Smooth muscle cell (in vitro differentiated cells): ENCODE measurements at regions not wholly inside any gene's neighbourhood (a gene's known extent, or its start where the extent isn't known, plus 50 kb on each side); places are given as distances from the start of the nearest gene placed in this dataset.

ENCODE experiments used
- DNase-seq: peaks from one replicate; lab custom pipeline; 2025; ENCODE audit not compliant: unreplicated experiment; lab: John Stamatoyannopoulos, UW
- H2AFZ ChIP-seq: fragments of 200-600 bp; sonication (generic); 2 replicates; pipeline ENCODE4 v1.6.0; 2016; ENCODE audit warnings: antibody characterized with exemption, low read depth, mild to moderate bottlenecking
- H3F3A ChIP-seq: fragments of 200-600 bp; sonication (generic); 2 replicates; pipeline ENCODE4 v1.6.0; 2017; ENCODE audit warnings: antibody characterized with exemption, low read depth
- H3K27ac ChIP-seq: fragments of 200-600 bp; sonication (generic); 2 replicates; pipeline ENCODE4 v1.5.1; 2016; ENCODE audit warnings: low read depth, mild to moderate bottlenecking
- H3K27me3 ChIP-seq: fragments of 200-600 bp; sonication (generic); 2 replicates; pipeline ENCODE4 v1.6.1; 2016; ENCODE audit warnings: low read depth, mild to moderate bottlenecking
- H3K36me3 ChIP-seq: fragments of 200-600 bp; sonication (generic); 2 replicates; pipeline ENCODE4 v1.5.1; 2016; ENCODE audit warnings: low read depth
- H3K4me1 ChIP-seq: fragments of 200-600 bp; sonication (generic); 2 replicates; pipeline ENCODE4 v1.5.1; 2016; ENCODE audit warnings: low read depth
- H3K4me2 ChIP-seq: fragments of 200-600 bp; sonication (generic); 2 replicates; pipeline ENCODE4 v1.6.0; 2016; ENCODE audit warnings: mild to moderate bottlenecking
- H3K4me3 ChIP-seq: fragments of 200-600 bp; sonication (generic); 2 replicates; pipeline ENCODE4 v1.5.1; 2016; ENCODE audit warnings: mild to moderate bottlenecking
- H3K79me2 ChIP-seq: fragments of 200-600 bp; sonication (generic); 2 replicates; pipeline ENCODE4 v1.6.0; 2016; ENCODE audit warnings: low read depth, mild to moderate bottlenecking
- H3K9ac ChIP-seq: fragments of 200-600 bp; sonication (generic); 2 replicates; pipeline ENCODE4 v1.6.0; 2016; ENCODE audit warnings: low read depth
- H3K9me3 ChIP-seq: fragments of 200-600 bp; sonication (generic); replicated peaks from 2 replicates; pipeline ENCODE4 v1.5.1; 2016; ENCODE audit warnings: low read depth
- H4K20me1 ChIP-seq: fragments of 200-600 bp; sonication (generic); 2 replicates; pipeline ENCODE4 v1.6.0; 2016; ENCODE audit warnings: low read depth
- WGBS: methylation state at CpG from one replicate; pipeline ENCODE4 v1.1.7; 2016; ENCODE audit warnings: low lambda C conversion rate; 5-methylcytosine and 5-hydroxymethylcytosine counted together
- TF ChIP-seq, protein P1 (sequence below): fragments of 200-600 bp; sonication (generic); IDR thresholded peaks from 2 replicates; pipeline ENCODE4 v1.5.1; 2017; ENCODE audit warnings: borderline replicate concordance, mild to moderate bottlenecking, antibody characterized with exemption; ENCODE audit not compliant: insufficient read depth, poor library complexity, severe bottlenecking

DNA sequence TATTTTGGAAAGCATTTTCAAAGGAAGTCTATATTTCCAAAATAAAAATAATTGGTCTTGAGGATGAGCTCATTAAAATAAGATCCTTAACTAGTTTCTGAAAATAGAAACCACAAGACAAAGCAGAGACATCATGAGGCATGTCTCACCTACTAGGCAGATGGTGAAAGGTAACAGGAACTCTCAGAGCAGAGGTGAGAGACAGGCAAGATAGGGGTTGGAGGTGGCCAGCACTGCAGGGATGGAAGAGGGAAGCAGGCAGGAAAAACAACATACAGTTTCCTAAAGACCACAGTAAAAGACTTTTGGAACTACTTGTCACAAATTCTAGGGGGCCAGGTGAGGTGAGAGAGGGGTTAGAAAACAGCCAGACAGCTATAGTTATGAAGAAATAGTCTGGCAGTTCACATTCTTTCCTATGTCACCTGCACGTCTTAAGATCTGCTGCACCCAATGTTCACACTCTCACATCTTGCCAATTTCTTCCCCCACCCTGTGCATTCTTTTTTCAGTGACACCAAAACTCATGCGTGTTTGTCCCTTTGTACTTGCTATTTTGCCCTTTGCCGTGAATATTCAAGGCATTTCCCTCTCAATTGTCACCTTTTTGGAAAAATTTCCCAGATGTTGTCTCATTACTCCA, 341.7 kb upstream of the KITLG start:
- Histone ChIP-seq H3K4me1 (peaks cover 6% of the 10 kb centered on the region), H3K4me2 (no peak overlapping the region), H3K4me3 (no peak overlapping the region), H3F3A (no peaks in the 10 kb centered on the region), H4K20me1 (no peaks in the 10 kb centered on the region), H3K9ac (no peak overlapping the region), H3K79me2 (no peaks in the 10 kb centered on the region), H3K27me3 (peaks cover 49% of the 10 kb centered on the region), H3K9me3 (no peaks in the 10 kb centered on the region), H3K27ac (no peak overlapping the region), H2AFZ (no peak overlapping the region), H3K36me3 (no peaks in the 10 kb centered on the region)
- TF ChIP-seq, protein P1, sequence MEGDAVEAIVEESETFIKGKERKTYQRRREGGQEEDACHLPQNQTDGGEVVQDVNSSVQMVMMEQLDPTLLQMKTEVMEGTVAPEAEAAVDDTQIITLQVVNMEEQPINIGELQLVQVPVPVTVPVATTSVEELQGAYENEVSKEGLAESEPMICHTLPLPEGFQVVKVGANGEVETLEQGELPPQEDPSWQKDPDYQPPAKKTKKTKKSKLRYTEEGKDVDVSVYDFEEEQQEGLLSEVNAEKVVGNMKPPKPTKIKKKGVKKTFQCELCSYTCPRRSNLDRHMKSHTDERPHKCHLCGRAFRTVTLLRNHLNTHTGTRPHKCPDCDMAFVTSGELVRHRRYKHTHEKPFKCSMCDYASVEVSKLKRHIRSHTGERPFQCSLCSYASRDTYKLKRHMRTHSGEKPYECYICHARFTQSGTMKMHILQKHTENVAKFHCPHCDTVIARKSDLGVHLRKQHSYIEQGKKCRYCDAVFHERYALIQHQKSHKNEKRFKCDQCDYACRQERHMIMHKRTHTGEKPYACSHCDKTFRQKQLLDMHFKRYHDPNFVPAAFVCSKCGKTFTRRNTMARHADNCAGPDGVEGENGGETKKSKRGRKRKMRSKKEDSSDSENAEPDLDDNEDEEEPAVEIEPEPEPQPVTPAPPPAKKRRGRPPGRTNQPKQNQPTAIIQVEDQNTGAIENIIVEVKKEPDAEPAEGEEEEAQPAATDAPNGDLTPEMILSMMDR = no peak
- no peak for DNase-seq
- 68% methylated on average over 3 of the region's 3 CpGs for WGBS

DNA sequence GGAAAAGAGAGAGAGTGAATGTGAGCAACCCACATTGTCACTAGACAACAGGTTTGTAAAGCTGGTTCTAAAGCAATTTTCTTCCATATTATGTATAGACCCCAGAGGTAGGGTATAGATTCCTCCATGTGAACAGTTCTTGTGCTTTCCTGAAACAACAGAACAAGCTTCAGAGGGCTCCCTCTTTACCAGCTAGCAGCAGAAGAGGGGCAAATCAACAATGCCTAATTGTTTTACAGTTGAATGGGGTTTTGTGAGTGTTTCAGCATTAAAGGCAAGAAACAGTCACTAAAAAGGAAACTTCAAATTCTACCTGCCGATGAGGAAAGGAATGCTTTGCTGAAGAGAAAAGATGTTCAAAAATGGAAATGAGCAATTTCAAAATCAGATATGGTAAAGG, 341.2 kb upstream of the KITLG start:
- Histone ChIP-seq H3K27me3 (peaks cover 49% of the 10 kb centered on the region), H3K4me2 (no peak overlapping the region), H2AFZ (no peak overlapping the region), H3F3A (no peaks in the 10 kb centered on the region), H3K36me3 (no peaks in the 10 kb centered on the region), H3K4me1 (peaks cover 6% of the 10 kb centered on the region), H3K27ac (no peak overlapping the region), H3K79me2 (no peaks in the 10 kb centered on the region), H3K9me3 (no peaks in the 10 kb centered on the region), H3K9ac (no peak overlapping the region), H4K20me1 (no peaks in the 10 kb centered on the region), H3K4me3 (no peak overlapping the region)
- DNase-seq = no peak
- TF ChIP-seq, protein P1 = no peak
- WGBS = 68% methylated on average over 1 of the region's 1 CpG

DNA sequence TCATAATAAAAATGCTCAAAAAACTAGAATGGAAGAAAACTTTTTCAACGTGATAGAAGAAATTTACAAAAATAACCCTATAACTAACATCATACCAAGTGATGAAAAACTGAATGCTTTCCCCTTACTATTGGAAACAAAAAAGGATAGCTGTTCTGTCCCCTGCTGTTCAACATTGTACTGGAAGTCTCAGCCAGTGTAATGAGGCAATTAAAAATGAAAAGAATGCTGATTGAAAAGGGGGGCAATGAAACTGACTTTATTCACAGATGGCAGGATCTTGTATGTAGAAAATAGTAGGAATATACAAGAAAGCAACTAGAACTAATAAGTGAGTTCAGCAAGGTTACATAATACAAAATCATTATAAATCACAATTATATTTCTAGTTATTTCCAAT, 337.9 kb upstream of the KITLG start:
- Histone ChIP-seq H3F3A (no peaks in the 10 kb centered on the region), H3K4me3 (no peak overlapping the region), H3K4me1 (peaks cover 6% of the 10 kb centered on the region), H3K79me2 (no peaks in the 10 kb centered on the region), H3K9ac (no peak overlapping the region), H2AFZ (no peak overlapping the region), H3K4me2 (no peak overlapping the region), H3K27me3 (peaks cover 30% of the 10 kb centered on the region), H3K36me3 (no peaks in the 10 kb centered on the region), H3K9me3 (no peaks in the 10 kb centered on the region), H4K20me1 (no peaks in the 10 kb centered on the region), H3K27ac (no peak overlapping the region)
- DNase-seq = no peak
- WGBS = 59% methylated on average over 1 of the region's 1 CpG
- TF ChIP-seq, protein P1 = no peak

DNA sequence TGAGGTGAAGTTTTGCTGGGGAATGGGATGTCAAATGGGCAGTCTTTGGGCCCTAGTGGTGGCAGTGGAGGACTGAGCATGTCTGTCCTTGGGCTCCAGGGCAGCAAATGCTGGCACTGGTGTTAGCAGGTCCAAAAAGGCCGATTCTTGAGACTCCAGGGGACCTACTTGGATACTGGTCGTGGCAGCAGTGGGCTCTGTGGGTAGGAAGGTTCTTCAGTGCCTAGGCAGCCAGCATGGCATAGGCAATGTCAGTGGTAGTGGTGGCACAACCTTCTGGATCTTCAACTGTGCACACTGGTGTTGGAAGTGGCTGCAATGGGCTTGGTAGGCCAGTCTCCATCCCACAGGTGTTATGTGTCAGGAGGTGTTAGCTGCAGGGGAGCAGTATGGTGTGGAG, 334.7 kb upstream of the KITLG start:
- H3K4me3 ChIP-seq = no peak overlapping the region
- H4K20me1 ChIP-seq = no peaks in the 10 kb centered on the region
- H3K79me2 ChIP-seq = no peaks in the 10 kb centered on the region
- H3K9me3 ChIP-seq = no peaks in the 10 kb centered on the region
- no peaks in the 10 kb centered on the region for H3K36me3 ChIP-seq
- peaks cover 3% of the 10 kb centered on the region for H3K4me1 ChIP-seq
- H2AFZ ChIP-seq = no peak overlapping the region
- no peak overlapping the region for H3K9ac ChIP-seq
- no peaks in the 10 kb centered on the region for H3F3A ChIP-seq
- H3K27ac ChIP-seq = no peak overlapping the region
- no peak for DNase-seq
- WGBS = 71% methylated on average over 2 of the region's 2 CpGs
- H3K27me3 ChIP-seq = no peaks in the 10 kb centered on the region
- TF ChIP-seq, protein P1 = no peak
- H3K4me2 ChIP-seq = no peak overlapping the region
